DND-41 (cell line): ENCODE measurements at regions not wholly inside any gene's neighbourhood (a gene's known extent, or its start where the extent isn't known, plus 50 kb on each side); places are given as distances from the start of the nearest gene placed in this dataset.

Experiments used
- ATAC-seq: fragments of 200-7000 bp; cut with Tn5 transposase; 3 replicates; pipeline ENCODE4 v1.9.1; 2021; ENCODE audit warnings: low read depth; ENCODE audit not compliant: insufficient read depth
- DNase-seq: peaks from one replicate; pipeline ENCODE4 v3.0.0-alpha.2; 2020
- H2AFZ ChIP-seq: 2 replicates; pipeline ENCODE4 v1.6.0; 2012; ENCODE audit warnings: low read depth, low read length
- H3K27ac ChIP-seq: 2 replicates; pipeline ENCODE4 v1.5.1; 2012; ENCODE audit warnings: low read length, inconsistent platforms
- H3K27me3 ChIP-seq: fragments of 200-600 bp; sonication (generic); 2 replicates; pipeline ENCODE4 v1.6.0; 2012; ENCODE audit warnings: low read length, mild to moderate bottlenecking, inconsistent platforms; ENCODE audit not compliant: insufficient read depth, poor library complexity
- H3K36me3 ChIP-seq: 2 replicates; pipeline ENCODE4 v1.5.1; 2012; ENCODE audit warnings: low read length, inconsistent platforms; ENCODE audit not compliant: insufficient read depth
- H3K4me1 ChIP-seq: 2 replicates; pipeline ENCODE4 v1.5.1; 2012; ENCODE audit warnings: mild to moderate bottlenecking, low read length; ENCODE audit not compliant: insufficient read depth
- H3K4me2 ChIP-seq: 2 replicates; pipeline ENCODE4 v1.6.0; 2012; ENCODE audit warnings: mild to moderate bottlenecking, moderate library complexity, low read length, inconsistent platforms; ENCODE audit not compliant: insufficient read depth
- H3K4me3 ChIP-seq, 2 experiments: fragments of 200-600 bp in 1 of 2; shearing (Covaris generic) in 1 of 2; 2 replicates each; pipeline ENCODE4 v1.5.1; 2012 to 2016; ENCODE audit warnings: inconsistent platforms in 2 of 2, low read length in 2 of 2, mild to moderate bottlenecking in 2 of 2, low read depth in 1 of 2, moderate library complexity in 1 of 2
- H3K79me2 ChIP-seq: 2 replicates; pipeline ENCODE4 v1.6.0; 2012; ENCODE audit warnings: low read length, inconsistent platforms; ENCODE audit not compliant: insufficient read depth
- H3K9ac ChIP-seq: 2 replicates; pipeline ENCODE4 v1.6.0; 2012; ENCODE audit warnings: low read depth, mild to moderate bottlenecking, inconsistent platforms, low read length, moderate library complexity
- H3K9me3 ChIP-seq: 2 replicates; pipeline ENCODE4 v1.5.1; 2012; ENCODE audit warnings: low read length, moderate library complexity, mild to moderate bottlenecking, inconsistent platforms; ENCODE audit not compliant: insufficient read depth, severe bottlenecking
- H4K20me1 ChIP-seq: 2 replicates; pipeline ENCODE4 v1.6.0; 2012; ENCODE audit warnings: low read length; ENCODE audit not compliant: insufficient read depth
- CTCF ChIP-seq: IDR thresholded peaks from 2 replicates; pipeline ENCODE4 v1.5.1; 2012; ENCODE audit warnings: borderline replicate concordance, low read length, moderate library complexity, mild to moderate bottlenecking; ENCODE audit not compliant: poor library complexity, severe bottlenecking; ENCODE audit errors: extremely low read depth
- EZH2 ChIP-seq: IDR thresholded peaks from 3 replicates; pipeline ENCODE4 v1.6.1; 2012; ENCODE audit warnings: borderline replicate concordance, low read depth, mild to moderate bottlenecking, moderate library complexity, low read length, inconsistent platforms; ENCODE audit not compliant: severe bottlenecking

- DNase-seq: no peak
- H2AFZ ChIP-seq: no peak overlapping the region
- H3K27me3 ChIP-seq: no peaks in the 10 kb centered on the region
- peaks cover 13% of the 10 kb centered on the region for H3K4me1 ChIP-seq
- H3K27ac ChIP-seq: no peak overlapping the region
- no peak overlapping the region for H3K4me3 ChIP-seq
- ATAC-seq: no peak
- no peaks in the 10 kb centered on the region for H4K20me1 ChIP-seq
- no peak overlapping the region for H3K4me2 ChIP-seq
- H3K9ac ChIP-seq: no peak overlapping the region
- TF ChIP-seq CTCF (no peak), EZH2 (no peak)
- no peaks in the 10 kb centered on the region for H3K36me3 ChIP-seq
- no peaks in the 10 kb centered on the region for H3K79me2 ChIP-seq
- H3K9me3 ChIP-seq: no peaks in the 10 kb centered on the region
Measured at GRCh38 chr15:38674448-38674847, 109.8 kb upstream of the RASGRP1 start.

- Histone ChIP-seq H2AFZ (no peak overlapping the region), H3K4me2 (no peak overlapping the region), H3K27ac (no peak overlapping the region), H3K4me1 (peaks cover 8% of the 10 kb centered on the region), H3K27me3 (no peaks in the 10 kb centered on the region), H3K4me3 (no peak overlapping the region), H3K9ac (no peak overlapping the region), H3K36me3 (no peaks in the 10 kb centered on the region), H4K20me1 (no peaks in the 10 kb centered on the region), H3K9me3 (no peaks in the 10 kb centered on the region), H3K79me2 (no peaks in the 10 kb centered on the region)
- DNase-seq (no peak), ATAC-seq (no peak)
- TF ChIP-seq CTCF (no peak), EZH2 (no peak)
Measured at GRCh38 chr15:38678281-38678680, 113.7 kb upstream of the RASGRP1 start.

- Histone ChIP-seq H3K9me3 (no peaks in the 10 kb centered on the region), H3K27ac (no peak overlapping the region), H2AFZ (no peak overlapping the region), H3K4me1 (peaks cover 24% of the 10 kb centered on the region), H3K4me3 (no peak overlapping the region), H3K27me3 (no peaks in the 10 kb centered on the region), H3K36me3 (no peaks in the 10 kb centered on the region), H3K9ac (no peak overlapping the region), H4K20me1 (no peaks in the 10 kb centered on the region), H3K79me2 (no peaks in the 10 kb centered on the region), H3K4me2 (no peak overlapping the region)
- no peak for TF ChIP-seq CTCF
- no peak for TF ChIP-seq EZH2
- DNase-seq (no peak), ATAC-seq (no peak)
Measured at GRCh38 chr15:38680775-38681174, 116.2 kb upstream of the RASGRP1 start.

- H3K27me3 ChIP-seq: no peaks in the 10 kb centered on the region
- H3K4me3 ChIP-seq: no peak overlapping the region
- no peak overlapping the region for H2AFZ ChIP-seq
- ATAC-seq: no peak
- no peaks in the 10 kb centered on the region for H3K79me2 ChIP-seq
- no peak overlapping the region for H3K9ac ChIP-seq
- no peak overlapping the region for H3K4me2 ChIP-seq
- no peak overlapping the region for H3K27ac ChIP-seq
- no peak for DNase-seq
- peaks cover 39% of the 10 kb centered on the region for H3K4me1 ChIP-seq
- H4K20me1 ChIP-seq: no peaks in the 10 kb centered on the region
- TF ChIP-seq EZH2 (no peak), CTCF (no peak)
- no peaks in the 10 kb centered on the region for H3K9me3 ChIP-seq
- no peaks in the 10 kb centered on the region for H3K36me3 ChIP-seq
Measured at GRCh38 chr15:38682363-38682762, 117.7 kb upstream of the RASGRP1 start.
